OCI-LY7 (cell line): ENCODE measurements at regions not wholly inside any gene's neighbourhood (a gene's known extent, or its start where the extent isn't known, plus 50 kb on each side); places are given as distances from the start of the nearest gene placed in this dataset.

Experiments used
- BruUV-seq: library from RNA; stranded (reverse); fragments of 400-500 nt; replicated peaks from 2 replicates; lab custom pipeline; 2021; lab: Mats Ljungman, UMichigan
- CTCF ChIA-PET: fragments of 300-600 bp; sonication (Branson Sonifier 250); formaldehyde crosslinking; loops from one replicate; lab custom pipeline; 2022; ENCODE audit warnings: antibody characterized with exemption; ENCODE audit not compliant: unreplicated experiment; lab: Charles Lee
- POLR2A ChIA-PET: fragments of 300-600 bp; sonication (Branson Sonifier 250); formaldehyde crosslinking; loops from one replicate; lab custom pipeline; 2022; ENCODE audit warnings: antibody characterized with exemption; lab: Charles Lee
- DNase-seq: peaks from one replicate; pipeline ENCODE4 v3.0.0-alpha.2; 2015; ENCODE audit warnings: low spot score
- H2AFZ ChIP-seq: fragments of 200-600 bp; sonication (generic), shearing (Covaris generic); 2 replicates; pipeline ENCODE4 v1.6.1; 2014; ENCODE audit warnings: mild to moderate bottlenecking, antibody characterized with exemption, low read length, moderate library complexity
- H3K27ac ChIP-seq: fragments of 200-600 bp; sonication (generic); 2 replicates; pipeline ENCODE4 v1.5.1; 2014; ENCODE audit warnings: mixed run types, low read depth, mild to moderate bottlenecking, moderate library complexity, low read length, inconsistent platforms; ENCODE audit not compliant: poor library complexity, severe bottlenecking
- H3K36me3 ChIP-seq: fragments of 200-600 bp; sonication (generic); 2 replicates; pipeline ENCODE4 v1.6.1; 2014; ENCODE audit warnings: mild to moderate bottlenecking, antibody characterized with exemption, low read length, moderate library complexity, mixed read lengths; ENCODE audit not compliant: insufficient read depth
- H3K4me1 ChIP-seq: fragments of 200-600 bp; sonication (generic); 2 replicates; pipeline ENCODE4 v1.5.1; 2014; ENCODE audit warnings: mild to moderate bottlenecking, low read length; ENCODE audit not compliant: insufficient read depth, poor library complexity, severe bottlenecking
- H3K4me2 ChIP-seq: fragments of 200-600 bp; sonication (generic); 2 replicates; pipeline ENCODE4 v1.6.1; 2014; ENCODE audit warnings: mild to moderate bottlenecking, low read length
- H3K4me3 ChIP-seq: fragments of 200-600 bp; sonication (generic); 2 replicates; pipeline ENCODE4 v1.5.1; 2014; ENCODE audit warnings: mild to moderate bottlenecking, low read depth, low read length; ENCODE audit not compliant: poor library complexity, severe bottlenecking
- H3K79me2 ChIP-seq: fragments of 200-600 bp; sonication (generic); 2 replicates; pipeline ENCODE4 v1.6.1; 2016; ENCODE audit warnings: low read depth, mild to moderate bottlenecking, low read length, moderate library complexity, mixed read lengths; ENCODE audit not compliant: insufficient read depth
- H3K9me2 ChIP-seq: fragments of 200-600 bp; sonication (generic); 2 replicates; pipeline ENCODE4 v1.6.1; 2016; ENCODE audit warnings: mild to moderate bottlenecking, low read length, mixed read lengths; ENCODE audit not compliant: insufficient read depth
- H3K9me3 ChIP-seq: fragments of 200-600 bp; sonication (generic); 2 replicates; pipeline ENCODE4 v1.6.1; 2014; ENCODE audit warnings: mild to moderate bottlenecking, mixed run types, low read length, mixed read lengths
- H4K20me1 ChIP-seq: fragments of 200-600 bp; sonication (generic); 2 replicates; pipeline ENCODE4 v1.6.1; 2014; ENCODE audit warnings: mild to moderate bottlenecking, antibody characterized with exemption, low read length, moderate library complexity, mixed read lengths; ENCODE audit not compliant: insufficient read depth
- CTCF ChIP-seq: fragments of 200-600 bp; sonication (generic); conservative IDR thresholded peaks from 2 replicates; pipeline ENCODE4 v1.5.1; 2014; ENCODE audit warnings: mild to moderate bottlenecking, antibody characterized with exemption, low read length, moderate library complexity, mixed read lengths
- EZH2phosphoT487 ChIP-seq: fragments of 200-600 bp; sonication (generic); IDR thresholded peaks from 2 replicates; pipeline ENCODE4 v1.6.1; 2018; ENCODE audit warnings: low read depth, borderline replicate concordance, mild to moderate bottlenecking, mixed run types, antibody characterized with exemption, low read length, moderate library complexity, mixed read lengths
- intact Hi-C: fragments of 100-400 bp; cut with micrococcal nuclease; formaldehyde crosslinking; loops from one replicate; pipeline ENCODE4 v1.10.0; 2022; ENCODE audit not compliant: unreplicated experiment

GRCh38 chr2:59850554-59850953 lies 702.9 kb downstream of the BCL11A start:
- no peaks in the 10 kb centered on the region for H4K20me1 ChIP-seq
- ChIA-PET POLR2A (no interaction called here), CTCF (no interaction called here)
- intact Hi-C loops, result no loop called here
- no peaks in the 10 kb centered on the region for H3K79me2 ChIP-seq
- no peaks in the 10 kb centered on the region for H3K4me1 ChIP-seq
- H3K36me3 ChIP-seq, result no peaks in the 10 kb centered on the region
- no peak overlapping the region for H3K4me2 ChIP-seq
- no peak for DNase-seq
- no peak overlapping the region for H2AFZ ChIP-seq
- no TSS peak for BruUV-seq
- TF ChIP-seq EZH2phosphoT487 (no peak), CTCF (no peak)
- no peak overlapping the region for H3K27ac ChIP-seq
- H3K9me3 ChIP-seq, result no peaks in the 10 kb centered on the region
- no peaks in the 10 kb centered on the region for H3K9me2 ChIP-seq
- H3K4me3 ChIP-seq, result no peak overlapping the region

- Histone ChIP-seq H3K9me2 (no peaks in the 10 kb centered on the region), H3K79me2 (no peaks in the 10 kb centered on the region), H3K36me3 (no peaks in the 10 kb centered on the region), H3K4me3 (no peak overlapping the region), H3K4me1 (no peaks in the 10 kb centered on the region), H3K9me3 (no peaks in the 10 kb centered on the region), H4K20me1 (no peaks in the 10 kb centered on the region), H3K4me2 (no peak overlapping the region), H3K27ac (no peak overlapping the region), H2AFZ (no peak overlapping the region)
- no peak for DNase-seq
- TF ChIP-seq EZH2phosphoT487 (no peak), CTCF (no peak)
- ChIA-PET POLR2A (interaction anchor here (0.6 kb wide), 2 partner anchors 88 to 1876 kb away, joined by 3 to 6 read pairs; no protein-coding TSS in a partner anchor), CTCF (no interaction called here)
- no TSS peak for BruUV-seq
- intact Hi-C loops, result no loop called here
Observed at GRCh38 chr2:59833941-59834340, 719.5 kb downstream of the BCL11A start.

- H3K9me2 ChIP-seq, result no peaks in the 10 kb centered on the region
- no peak for DNase-seq
- no peak overlapping the region for H2AFZ ChIP-seq
- H3K79me2 ChIP-seq, result no peaks in the 10 kb centered on the region
- intact Hi-C loops, result no loop called here
- H3K36me3 ChIP-seq, result no peaks in the 10 kb centered on the region
- H4K20me1 ChIP-seq, result no peaks in the 10 kb centered on the region
- H3K9me3 ChIP-seq, result no peaks in the 10 kb centered on the region
- no peak overlapping the region for H3K4me3 ChIP-seq
- ChIA-PET CTCF (no interaction called here), POLR2A (no interaction called here)
- TF ChIP-seq CTCF, result no peak
- no peak for TF ChIP-seq EZH2phosphoT487
- no peak overlapping the region for H3K4me2 ChIP-seq
- H3K27ac ChIP-seq, result no peak overlapping the region
- no TSS peak for BruUV-seq
- H3K4me1 ChIP-seq, result no peaks in the 10 kb centered on the region
Observed at GRCh38 chr2:59830601-59831000, 722.9 kb downstream of the BCL11A start.
